Stimulated activated CD8-positive, alpha-beta memory T cell treated with anti-CD3 and anti-CD28 coated beads, Interleukin-7, amount 100 ng/mL, for 48 hours (primary cell): ENCODE measurements at regions not wholly inside any gene's neighbourhood (a gene's known extent, or its start where the extent isn't known, plus 50 kb on each side); places are given as distances from the start of the nearest gene placed in this dataset.

Experiments
- DNase-seq, 2 donors: peaks; one replicate each; pipeline ENCODE4 v3.0.0-alpha.2; 2020; ENCODE audit warnings: low read depth in 1 of 2; ENCODE audit errors: extremely low read depth in 1 of 2

- DNase-seq: no peak
Observed at GRCh38 chr3:104514776-104515175, 851.9 kb upstream of the ALCAM start.

DNA sequence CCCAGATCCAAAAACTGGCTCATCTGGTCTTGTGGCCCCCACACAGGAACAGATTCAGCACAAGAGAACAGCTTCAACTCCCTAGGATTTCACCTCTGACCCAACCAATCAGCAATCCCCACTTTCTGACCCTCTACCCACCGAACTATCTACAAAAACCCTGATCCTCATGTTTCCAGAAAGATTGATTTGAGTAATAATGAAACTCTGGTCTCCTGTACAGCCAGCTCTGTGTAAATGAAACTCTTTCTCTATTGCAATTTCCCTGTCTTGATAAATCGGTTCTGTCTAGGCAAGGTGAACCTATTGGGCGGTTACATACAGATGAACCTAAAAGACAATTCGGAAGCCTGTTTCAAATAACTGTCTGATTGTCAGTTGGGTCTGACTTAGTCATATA is 847.6 kb upstream of the ALCAM start:
- DNase-seq: no peak

- DNase-seq: no peak
Observed at GRCh38 chr3:104519468-104520227, 847.1 kb upstream of the ALCAM start.

DNA sequence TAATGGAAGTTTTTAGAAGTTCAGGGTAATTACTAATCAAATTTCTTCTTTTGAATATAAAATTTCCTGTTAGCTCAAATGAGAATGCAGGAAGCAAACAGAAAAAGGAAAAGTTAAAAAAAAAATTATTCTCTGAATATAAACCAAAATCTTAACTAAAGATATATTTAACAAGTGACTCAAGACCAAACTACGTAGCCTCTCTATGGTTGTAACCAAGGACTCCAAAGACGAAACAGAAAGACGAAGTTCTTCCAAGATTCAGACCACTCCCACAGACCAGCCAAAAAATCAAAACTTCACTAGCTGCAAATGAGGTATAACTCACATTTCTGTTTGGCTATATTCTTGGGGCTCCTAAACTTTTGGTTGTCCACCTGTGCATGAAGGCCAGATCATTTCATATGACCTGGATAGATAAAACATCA is 846.5 kb upstream of the ALCAM start:
- no peak for DNase-seq

DNA sequence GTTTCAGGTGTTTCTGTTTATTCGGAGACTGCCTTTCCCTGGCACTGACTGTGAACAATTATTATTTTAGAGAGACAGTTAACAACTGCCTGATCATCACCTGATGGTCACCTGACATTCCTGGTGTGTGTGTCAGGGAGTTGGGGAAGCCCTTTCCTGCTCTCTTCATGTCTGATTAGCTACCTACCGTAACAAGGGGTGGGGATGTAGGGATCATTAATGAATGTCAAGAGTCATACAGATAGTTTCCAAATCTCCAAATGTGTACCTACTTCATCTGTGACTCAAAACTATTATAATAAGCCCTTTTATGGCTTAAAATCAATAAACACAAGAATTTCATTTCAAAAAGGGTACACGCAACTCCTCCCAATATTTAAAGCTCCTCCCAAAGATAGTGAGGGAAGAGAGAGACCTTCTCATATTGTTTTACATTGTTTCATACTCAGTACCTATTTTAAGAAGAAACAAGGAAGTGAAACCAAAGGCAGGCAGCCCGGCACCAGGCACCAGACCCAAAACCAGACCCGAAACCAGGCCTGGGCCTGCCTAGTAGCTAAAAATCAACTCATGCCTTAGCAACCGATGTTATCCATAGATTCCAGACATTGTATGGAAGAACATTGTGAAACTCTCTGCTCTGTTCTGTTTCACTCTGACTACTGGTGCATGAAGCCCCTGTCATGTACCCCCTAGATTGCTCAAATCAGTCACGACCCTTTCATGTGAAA is 844.9 kb upstream of the ALCAM start:
- no peak for DNase-seq

- DNase-seq: no peak
Observed at GRCh38 chr3:104523136-104523535, 843.6 kb upstream of the ALCAM start.

DNA sequence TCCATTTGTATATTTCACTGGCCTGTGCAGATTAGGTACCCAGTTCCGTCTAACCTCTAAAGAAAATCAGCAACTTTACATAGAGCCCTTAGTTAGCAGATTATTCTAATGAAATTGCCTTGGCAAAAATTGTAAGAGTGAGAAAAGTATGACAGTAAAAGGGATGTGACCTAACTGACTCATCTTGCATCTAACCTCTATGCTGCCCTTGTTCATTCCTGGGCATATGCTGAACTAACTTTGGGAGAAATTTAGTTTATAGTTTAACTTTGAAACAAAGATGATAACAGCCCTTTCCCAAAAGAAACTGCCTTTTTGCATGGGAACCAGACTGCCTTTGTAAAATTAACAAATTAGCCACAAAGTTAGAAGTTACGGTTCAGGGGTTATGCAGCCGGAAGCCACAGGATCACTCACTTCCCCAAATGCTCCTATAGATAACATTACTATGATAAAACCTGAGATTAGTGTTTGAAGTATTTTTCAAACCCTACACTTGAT is 839.8 kb upstream of the ALCAM start:
- no peak for DNase-seq

GRCh38 chr3:104530934-104531333 is 835.8 kb upstream of the ALCAM start:
- DNase-seq: no peak

GRCh38 chr3:104536715-104537114 is 830.0 kb upstream of the ALCAM start:
- no peak for DNase-seq

- DNase-seq: no peak
Observed at GRCh38 chr3:104537323-104537722, 829.4 kb upstream of the ALCAM start.

GRCh38 chr3:104546301-104546700 is 820.4 kb upstream of the ALCAM start:
- DNase-seq: no peak

DNA sequence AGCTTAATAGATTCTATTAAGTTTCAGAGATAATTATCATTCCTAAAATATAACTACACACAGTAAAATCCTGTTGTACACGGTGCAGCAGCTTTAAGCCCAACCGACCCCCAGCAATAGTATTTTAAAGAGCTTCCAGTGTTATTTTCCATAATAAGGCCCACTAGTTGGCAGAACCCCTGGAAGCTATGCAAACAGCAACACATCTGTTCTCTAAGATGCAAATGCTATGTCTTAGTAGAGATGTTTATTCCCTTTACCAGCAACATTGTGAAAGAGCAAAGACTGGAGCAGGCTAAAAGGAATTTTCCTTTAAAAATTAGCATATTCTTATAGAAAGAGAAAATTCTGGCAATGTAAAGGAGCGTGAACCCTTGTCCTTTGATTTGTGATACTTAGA is 819.7 kb upstream of the ALCAM start:
- DNase-seq: no peak

GRCh38 chr3:104548401-104548800 is 818.3 kb upstream of the ALCAM start:
- DNase-seq: no peak

- DNase-seq: no peak
Observed at GRCh38 chr3:104549099-104549714, 817.5 kb upstream of the ALCAM start.

DNA sequence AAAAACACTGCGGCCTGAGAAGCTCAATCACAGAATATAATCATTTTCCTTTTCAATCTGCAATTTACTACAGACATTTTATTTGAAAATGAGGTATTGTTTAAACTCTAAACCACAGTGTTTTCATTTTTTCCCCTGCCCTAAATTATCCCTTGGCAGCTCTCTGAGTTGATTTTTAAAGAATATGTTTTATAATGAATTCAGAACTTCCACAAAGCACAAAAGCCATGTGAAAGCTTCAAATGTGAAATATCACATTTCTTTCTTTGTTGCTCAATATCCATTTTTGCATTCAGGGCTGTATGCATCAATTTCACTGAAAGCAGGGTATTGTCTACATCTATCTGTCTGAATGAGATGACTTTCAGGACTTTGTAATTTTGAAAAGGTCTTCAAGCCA is 813.6 kb upstream of the ALCAM start:
- DNase-seq: no peak

- DNase-seq: no peak
Observed at GRCh38 chr3:104554425-104554824, 812.3 kb upstream of the ALCAM start.

DNA sequence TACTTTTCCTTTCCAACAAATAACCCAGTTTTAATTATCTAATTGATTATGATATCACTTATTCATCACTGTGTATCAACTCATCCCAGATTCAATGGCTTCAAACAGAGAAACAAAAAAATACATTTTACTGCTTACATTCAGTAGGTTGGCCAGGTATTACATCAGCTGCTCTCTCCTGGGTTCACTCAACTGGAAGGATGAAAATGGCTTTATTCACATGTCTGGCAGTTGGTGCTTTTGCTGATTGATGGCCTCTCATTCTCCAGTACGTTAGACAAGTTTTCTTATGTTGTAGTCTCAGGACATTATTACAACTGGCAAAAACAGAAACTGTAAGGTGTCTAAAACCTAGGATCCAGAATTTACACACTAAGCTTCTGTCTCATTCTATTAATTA is 811.0 kb upstream of the ALCAM start:
- no peak for DNase-seq

DNA sequence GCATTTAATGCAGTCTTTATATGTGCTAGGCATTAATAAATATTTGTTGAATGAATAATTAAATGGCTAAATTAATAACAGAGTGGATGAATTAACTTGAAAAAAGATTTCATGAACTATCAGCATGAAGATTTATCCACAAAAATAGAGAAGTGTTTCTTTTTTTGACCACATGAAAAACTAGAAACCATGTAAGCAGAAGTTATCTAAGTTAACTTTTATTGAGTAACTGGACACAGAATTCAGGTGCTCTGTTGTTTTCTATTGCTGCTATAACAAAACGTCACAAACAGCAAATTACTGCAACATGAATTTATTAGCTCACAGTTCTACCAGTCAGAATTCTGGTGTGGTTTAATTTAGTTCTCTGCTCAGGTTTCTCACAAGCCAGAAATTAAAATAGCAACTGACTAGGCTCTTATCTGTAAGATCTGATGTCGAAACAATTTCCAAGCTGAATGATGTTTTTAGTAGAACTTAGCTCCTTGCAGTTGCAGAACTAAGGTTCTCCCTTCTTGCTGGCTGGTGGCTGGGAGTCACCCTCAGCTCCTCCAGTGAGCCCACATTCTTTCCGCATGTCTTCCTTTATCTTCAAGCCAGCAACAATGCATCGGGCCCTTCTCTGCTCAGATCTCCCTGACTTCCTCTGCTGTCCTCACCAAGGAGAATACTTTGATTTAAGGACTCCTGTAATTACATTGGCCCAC is 810.2 kb upstream of the ALCAM start:
- DNase-seq: no peak

- DNase-seq: no peak
Observed at GRCh38 chr3:104561324-104561723, 805.4 kb upstream of the ALCAM start.

GRCh38 chr3:104564045-104564643 is 802.6 kb upstream of the ALCAM start:
- DNase-seq: peak in 1 of 2 donors; percentile 23

DNA sequence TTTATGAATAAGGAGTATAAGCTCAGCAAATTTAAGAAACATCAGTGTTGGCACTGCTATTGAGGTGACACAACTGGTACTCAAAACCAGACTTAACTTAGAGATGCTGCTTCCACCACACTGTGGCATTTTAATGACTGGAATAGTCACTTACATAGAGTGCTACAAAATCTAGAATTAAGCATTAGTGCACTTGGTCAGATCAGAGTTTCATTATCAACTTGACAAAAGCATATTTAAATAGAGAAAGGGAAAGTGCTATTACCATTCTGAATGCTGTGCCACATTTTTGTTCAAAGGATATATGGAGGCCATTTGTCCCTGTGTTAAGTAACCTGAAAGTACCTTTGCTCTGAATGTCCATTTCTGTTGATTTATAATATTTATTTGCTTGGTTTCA is 800.7 kb upstream of the ALCAM start:
- no peak for DNase-seq
